ENCODE measurements at regions not wholly inside any gene's neighbourhood (a gene's known extent, or its start where the extent isn't known, plus 50 kb on each side); places are given as distances from the start of the nearest gene placed in this dataset.

- DNase-seq, result no peak
Observed at GRCh38 chr5:115409094-115409493, 112.6 kb upstream of the CCDC112 start.

- DNase-seq, result no peak
Observed at GRCh38 chr5:115402822-115403577, 106.5 kb upstream of the CCDC112 start.

- DNase-seq, result no peak
Observed at GRCh38 chr5:115402092-115402491, 105.6 kb upstream of the CCDC112 start.

- no peak for DNase-seq
Observed at GRCh38 chr5:115398719-115399118, 102.3 kb upstream of the CCDC112 start.

GRCh38 chr5:115396688-115397087 is 100.2 kb upstream of the CCDC112 start:
- DNase-seq, result no peak

- no peak for DNase-seq
Observed at GRCh38 chr5:115396081-115396480, 99.6 kb upstream of the CCDC112 start.

- DNase-seq, result no peak
Observed at GRCh38 chr5:115394531-115394930, 98.1 kb upstream of the CCDC112 start.

GRCh38 chr5:115393239-115393638 is 96.8 kb upstream of the CCDC112 start:
- DNase-seq, result no peak

- DNase-seq, result no peak
Observed at GRCh38 chr5:115392611-115393010, 96.2 kb upstream of the CCDC112 start.

GRCh38 chr5:115391780-115392179 is 95.3 kb upstream of the CCDC112 start:
- no peak for DNase-seq

- no peak for DNase-seq
Observed at GRCh38 chr5:115389799-115390382, 93.4 kb upstream of the CCDC112 start.

GRCh38 chr5:115389034-115389798 is 92.8 kb upstream of the CCDC112 start:
- DNase-seq, result no peak

GRCh38 chr5:115388240-115388639 is 91.8 kb upstream of the CCDC112 start:
- DNase-seq, result no peak

GRCh38 chr5:115387816-115388215 is 91.4 kb upstream of the CCDC112 start:
- DNase-seq, result no peak

GRCh38 chr5:115386657-115387056 is 90.2 kb upstream of the CCDC112 start:
- DNase-seq, result no peak

GRCh38 chr5:115384587-115385375 is 88.3 kb upstream of the CCDC112 start:
- no peak for DNase-seq

- no peak for DNase-seq
Observed at GRCh38 chr5:115382989-115383388, 86.5 kb upstream of the CCDC112 start.

GRCh38 chr5:115381911-115382662 is 85.6 kb upstream of the CCDC112 start:
- DNase-seq, result no peak

- no peak for DNase-seq
Observed at GRCh38 chr5:115379622-115380344, 83.3 kb upstream of the CCDC112 start.

- DNase-seq, result no peak
Observed at GRCh38 chr5:115378754-115379153, 82.3 kb upstream of the CCDC112 start.

All from amygdala (tissue), 56 donors.